Astrocyte of the cerebellum (primary cell): ENCODE measurements at regions not wholly inside any gene's neighbourhood (a gene's known extent, or its start where the extent isn't known, plus 50 kb on each side); places are given as distances from the start of the nearest gene placed in this dataset.

Source experiments
- DNase-seq: peaks from one replicate; pipeline ENCODE4 v3.0.0-alpha.2; 2011; ENCODE audit warnings: low read depth
- H3K4me3 ChIP-seq: 2 replicates; pipeline ENCODE4 v1.5.1; 2011; ENCODE audit warnings: mild to moderate bottlenecking, low read depth, low read length, moderate library complexity
- in situ Hi-C: cut with HindIII; loops from 2 replicates; pipeline ENCODE4 v1.10.0; 2017; ENCODE audit warnings: low sequenced_read_pairs
- TF ChIP-seq, protein P1 (sequence below): IDR thresholded peaks from 2 replicates; pipeline ENCODE4 v1.5.1; 2012; ENCODE audit warnings: low read length, low read depth, moderate library complexity, mild to moderate bottlenecking; ENCODE audit errors: missing control alignments

DNA sequence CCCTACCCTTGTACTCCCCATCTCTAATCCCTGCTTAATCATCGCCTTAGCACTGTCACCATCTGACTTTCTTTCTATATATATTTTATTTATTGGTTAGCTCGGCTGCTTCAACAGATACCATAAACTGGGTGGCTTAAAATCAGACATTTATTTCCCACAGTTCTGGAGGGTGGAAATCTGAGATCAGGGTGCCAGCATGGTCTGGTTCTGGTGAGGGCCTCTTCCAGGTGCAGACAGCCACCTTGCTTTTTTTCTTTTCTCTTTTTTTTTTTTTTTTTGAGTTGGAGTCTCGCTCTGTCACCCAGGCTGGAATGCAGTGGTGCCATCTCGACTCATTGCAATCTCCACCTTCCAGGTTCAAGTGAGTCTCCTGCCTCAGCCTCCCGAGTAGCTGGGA, 127.5 kb upstream of the ESR1 start:
- TF ChIP-seq, protein P1, sequence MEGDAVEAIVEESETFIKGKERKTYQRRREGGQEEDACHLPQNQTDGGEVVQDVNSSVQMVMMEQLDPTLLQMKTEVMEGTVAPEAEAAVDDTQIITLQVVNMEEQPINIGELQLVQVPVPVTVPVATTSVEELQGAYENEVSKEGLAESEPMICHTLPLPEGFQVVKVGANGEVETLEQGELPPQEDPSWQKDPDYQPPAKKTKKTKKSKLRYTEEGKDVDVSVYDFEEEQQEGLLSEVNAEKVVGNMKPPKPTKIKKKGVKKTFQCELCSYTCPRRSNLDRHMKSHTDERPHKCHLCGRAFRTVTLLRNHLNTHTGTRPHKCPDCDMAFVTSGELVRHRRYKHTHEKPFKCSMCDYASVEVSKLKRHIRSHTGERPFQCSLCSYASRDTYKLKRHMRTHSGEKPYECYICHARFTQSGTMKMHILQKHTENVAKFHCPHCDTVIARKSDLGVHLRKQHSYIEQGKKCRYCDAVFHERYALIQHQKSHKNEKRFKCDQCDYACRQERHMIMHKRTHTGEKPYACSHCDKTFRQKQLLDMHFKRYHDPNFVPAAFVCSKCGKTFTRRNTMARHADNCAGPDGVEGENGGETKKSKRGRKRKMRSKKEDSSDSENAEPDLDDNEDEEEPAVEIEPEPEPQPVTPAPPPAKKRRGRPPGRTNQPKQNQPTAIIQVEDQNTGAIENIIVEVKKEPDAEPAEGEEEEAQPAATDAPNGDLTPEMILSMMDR, result no peak
- in situ Hi-C loops, result no loop called here

DNA sequence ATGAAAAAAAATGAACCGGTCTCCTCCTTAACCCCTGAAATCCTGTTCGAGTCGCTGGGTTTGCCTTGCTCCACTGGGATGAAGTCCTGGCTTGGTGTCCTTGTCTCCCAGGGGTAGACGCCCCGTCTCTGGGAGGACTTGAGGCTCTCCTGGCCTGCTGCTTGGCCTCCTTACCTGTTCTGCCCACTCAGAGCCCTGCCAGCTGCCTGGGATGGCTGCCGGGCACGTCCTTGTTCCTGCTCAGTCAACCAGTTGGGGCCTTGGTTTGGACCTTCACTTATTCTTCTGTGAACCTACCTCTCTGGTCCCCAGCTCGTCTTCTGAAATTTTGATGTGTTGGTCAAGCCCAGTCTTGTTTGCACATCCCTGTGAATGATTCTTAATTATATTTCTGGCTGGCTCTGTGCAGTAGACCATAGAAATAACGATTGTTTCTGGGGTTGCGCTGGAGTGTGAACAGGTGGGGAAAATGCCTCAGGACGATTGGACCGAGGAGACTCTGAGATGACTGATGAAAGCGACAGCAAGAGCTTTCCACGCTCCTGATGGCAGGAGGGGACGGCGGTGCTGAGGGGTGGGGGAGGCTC, 126.5 kb upstream of the ESR1 start:
- H3K4me3 ChIP-seq, result no peak overlapping the region
- in situ Hi-C loops, result no loop called here
- TF ChIP-seq, protein P1, result no peak

More for the DNA sequence above, 127.5 kb upstream of the ESR1 start:
- DNase-seq, result no peak
- no peak overlapping the region for H3K4me3 ChIP-seq

DNA sequence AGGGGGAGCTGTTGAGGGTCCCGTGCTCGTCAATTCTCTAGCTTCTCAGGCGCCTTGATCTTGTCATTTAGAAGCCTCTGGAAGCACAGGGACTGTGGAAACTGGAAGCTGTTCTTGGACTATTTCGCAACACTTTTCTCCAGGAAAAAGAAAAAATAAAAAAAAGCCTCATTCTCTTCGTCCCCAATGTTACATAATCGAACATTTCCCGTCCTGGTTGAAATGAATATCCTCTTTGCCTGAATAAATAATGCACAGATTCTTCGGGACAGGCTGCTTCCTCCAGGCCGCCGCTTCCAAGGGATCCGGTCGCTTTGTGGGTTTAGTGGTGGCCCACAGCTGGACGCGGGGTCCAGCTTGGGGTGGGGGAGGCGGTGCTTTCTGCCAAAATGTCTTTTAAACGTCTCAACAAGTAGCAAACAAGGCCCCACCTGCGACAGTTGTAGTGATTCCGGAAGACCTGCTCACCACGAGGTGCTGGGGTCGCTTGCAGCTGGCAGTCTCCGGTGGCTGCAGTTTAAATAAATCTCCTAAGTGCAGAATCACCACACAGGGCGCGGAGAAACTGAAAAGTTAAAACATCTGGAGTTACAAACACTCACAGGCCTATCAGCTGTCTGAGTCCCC, 125.9 kb upstream of the ESR1 start:
- TF ChIP-seq, protein P1, result no peak
- in situ Hi-C loops, result no loop called here
- no peak for DNase-seq
- H3K4me3 ChIP-seq, result no peak overlapping the region

More for the DNA sequence above, 126.5 kb upstream of the ESR1 start:
- no peak for DNase-seq

DNA sequence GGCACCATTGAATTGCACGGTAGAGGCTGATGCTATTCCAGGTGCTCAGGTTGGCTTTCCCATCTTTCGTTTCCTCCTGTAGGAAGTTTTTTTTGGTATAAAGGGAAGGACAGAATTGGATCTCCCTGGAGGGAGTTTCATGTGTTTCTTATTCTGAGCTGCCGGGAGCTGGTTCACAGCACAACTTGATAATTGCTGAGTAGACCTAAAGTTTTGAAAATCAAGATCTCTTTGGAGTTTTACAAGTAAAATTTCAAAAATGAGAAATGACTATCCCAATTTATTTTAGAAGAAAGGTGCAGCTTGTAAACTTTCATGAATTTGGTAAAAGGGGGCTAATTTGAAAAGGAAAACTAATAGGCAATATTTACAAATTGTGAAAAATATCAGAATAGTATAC, 125.2 kb upstream of the ESR1 start:
- TF ChIP-seq, protein P1, result no peak
- no peak for DNase-seq
- no peak overlapping the region for H3K4me3 ChIP-seq
- in situ Hi-C loops, result no loop called here

DNA sequence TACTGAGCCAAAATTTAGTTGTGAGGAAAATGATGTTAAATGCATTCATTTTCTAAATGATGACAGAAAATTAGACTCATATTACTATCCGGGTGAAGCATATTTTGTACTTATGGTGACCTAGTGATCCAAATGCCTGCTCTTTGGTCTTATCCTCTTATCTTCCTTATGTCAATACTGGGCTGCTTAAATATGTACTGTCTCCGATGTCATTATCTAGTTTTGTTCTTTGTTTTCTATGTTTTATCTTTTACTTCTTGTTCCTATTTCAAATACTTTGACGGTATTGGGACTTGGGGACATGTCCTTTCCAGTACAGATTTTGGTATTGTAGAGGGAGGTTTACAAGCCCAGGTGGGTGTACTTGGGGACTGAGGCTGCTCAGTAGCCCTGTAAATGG, 124.6 kb upstream of the ESR1 start:
- in situ Hi-C loops, result no loop called here
- no peak for DNase-seq
- TF ChIP-seq, protein P1, result no peak
- H3K4me3 ChIP-seq, result no peak overlapping the region

DNA sequence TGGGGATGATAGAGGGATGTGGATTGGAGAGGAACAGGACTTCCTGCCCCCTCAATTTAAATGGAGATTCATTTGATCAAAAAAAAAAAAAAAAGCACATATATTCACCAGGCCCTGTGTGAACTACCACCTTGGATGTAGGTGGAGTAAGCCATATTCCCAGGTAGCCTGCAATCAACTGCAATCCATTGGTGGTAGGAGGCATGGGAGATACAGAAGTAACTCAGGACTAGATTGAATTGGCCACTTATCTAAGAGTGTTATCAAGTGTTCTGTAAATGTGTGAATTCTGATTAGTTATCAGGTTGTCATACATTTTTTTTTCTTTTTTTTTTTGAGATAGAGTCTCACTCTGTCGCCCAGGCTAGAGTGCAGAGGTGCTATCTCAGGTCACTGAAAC, 124.1 kb upstream of the ESR1 start:
- TF ChIP-seq, protein P1, result no peak
- no peak for DNase-seq
- no peak overlapping the region for H3K4me3 ChIP-seq
- in situ Hi-C loops, result no loop called here
